Calu3 (cell line): ENCODE measurements at regions not wholly inside any gene's neighbourhood (a gene's known extent, or its start where the extent isn't known, plus 50 kb on each side); places are given as distances from the start of the nearest gene placed in this dataset.

Experiments used
- BruUV-seq: library from RNA; stranded (reverse); fragments of 400-500 nt; replicated peaks from 2 replicates; lab custom pipeline; 2021; lab: Mats Ljungman, UMichigan
- CTCF ChIA-PET: fragments of 300-600 bp; sonication (Branson Sonifier 250); formaldehyde crosslinking; loops from one replicate; lab custom pipeline; 2022; ENCODE audit warnings: antibody characterized with exemption; lab: Charles Lee
- DNase-seq: peaks from one replicate; pipeline ENCODE4 v3.0.0; 2022
- H3K27ac Mint-ChIP-seq: one replicate; pipeline ENCODE4 v1.8.0; 2022; ENCODE audit warnings: mixed read lengths; ENCODE audit not compliant: unreplicated experiment
- H3K27me3 Mint-ChIP-seq: one replicate; pipeline ENCODE4 v1.8.0; 2022; ENCODE audit warnings: mixed read lengths; ENCODE audit not compliant: unreplicated experiment
- H3K36me3 Mint-ChIP-seq: one replicate; pipeline ENCODE4 v1.8.0; 2022; ENCODE audit warnings: mild to moderate bottlenecking, moderate library complexity, mixed read lengths; ENCODE audit not compliant: insufficient read depth, unreplicated experiment
- H3K4me1 Mint-ChIP-seq: one replicate; pipeline ENCODE4 v1.8.0; 2022; ENCODE audit warnings: mild to moderate bottlenecking, low read depth, mixed read lengths; ENCODE audit not compliant: unreplicated experiment
- H3K4me3 Mint-ChIP-seq: one replicate; pipeline ENCODE4 v1.8.0; 2022; ENCODE audit warnings: mild to moderate bottlenecking, low read depth, moderate library complexity, mixed read lengths; ENCODE audit not compliant: unreplicated experiment
- H3K9me3 Mint-ChIP-seq: one replicate; pipeline ENCODE4 v1.8.0; 2022; ENCODE audit warnings: low read depth, mixed read lengths; ENCODE audit not compliant: unreplicated experiment
- intact Hi-C: fragments of 100-400 bp; cut with micrococcal nuclease; formaldehyde crosslinking; loops from one replicate; pipeline ENCODE4 v1.10.0; 2022; ENCODE audit not compliant: unreplicated experiment
- TF ChIP-seq, protein P1 (sequence below): fragments of 200-600 bp; IDR thresholded peaks from one replicate; pipeline ENCODE4 v1.8.0; 2022; ENCODE audit warnings: antibody characterized with exemption; ENCODE audit not compliant: unreplicated experiment

DNA sequence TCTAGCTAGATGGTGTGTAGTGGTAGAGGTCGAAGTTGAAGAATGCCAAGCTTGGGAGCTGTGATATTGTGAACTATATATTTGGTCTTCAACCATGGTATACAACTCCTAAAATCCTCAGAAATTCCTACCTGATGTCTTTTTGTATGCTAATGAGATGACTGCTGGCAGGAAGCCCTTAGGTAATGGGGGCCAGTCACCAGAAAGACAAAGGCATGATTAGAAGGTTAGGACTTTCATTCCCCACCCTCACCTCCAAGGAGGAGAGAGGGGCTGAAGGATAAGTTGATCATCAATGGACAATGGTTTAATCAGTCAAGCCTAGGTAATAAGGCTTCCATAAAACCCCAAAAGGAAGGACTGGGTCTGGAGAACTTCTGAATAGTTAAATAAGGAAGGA, 285.7 kb upstream of the POU5F2 start:
- intact Hi-C loops: no loop called here
- CTCF ChIA-PET: interaction anchor here (1.6 kb wide), 1 partner anchor 14 kb away, joined by 3 read pairs; no protein-coding TSS in a partner anchor

GRCh38 chr5:94025788-94026473, 284.5 kb upstream of the POU5F2 start:
- H3K4me3 Mint-ChIP-seq: no peak overlapping the region
- no peak overlapping the region for H3K27ac Mint-ChIP-seq
- no peak for DNase-seq
- CTCF ChIA-PET: no interaction called here
- BruUV-seq: no TSS peak
- H3K4me1 Mint-ChIP-seq: peaks cover 9% of the 10 kb centered on the region
- H3K36me3 Mint-ChIP-seq: peaks cover 7% of the 10 kb centered on the region
- TF ChIP-seq, protein P1, sequence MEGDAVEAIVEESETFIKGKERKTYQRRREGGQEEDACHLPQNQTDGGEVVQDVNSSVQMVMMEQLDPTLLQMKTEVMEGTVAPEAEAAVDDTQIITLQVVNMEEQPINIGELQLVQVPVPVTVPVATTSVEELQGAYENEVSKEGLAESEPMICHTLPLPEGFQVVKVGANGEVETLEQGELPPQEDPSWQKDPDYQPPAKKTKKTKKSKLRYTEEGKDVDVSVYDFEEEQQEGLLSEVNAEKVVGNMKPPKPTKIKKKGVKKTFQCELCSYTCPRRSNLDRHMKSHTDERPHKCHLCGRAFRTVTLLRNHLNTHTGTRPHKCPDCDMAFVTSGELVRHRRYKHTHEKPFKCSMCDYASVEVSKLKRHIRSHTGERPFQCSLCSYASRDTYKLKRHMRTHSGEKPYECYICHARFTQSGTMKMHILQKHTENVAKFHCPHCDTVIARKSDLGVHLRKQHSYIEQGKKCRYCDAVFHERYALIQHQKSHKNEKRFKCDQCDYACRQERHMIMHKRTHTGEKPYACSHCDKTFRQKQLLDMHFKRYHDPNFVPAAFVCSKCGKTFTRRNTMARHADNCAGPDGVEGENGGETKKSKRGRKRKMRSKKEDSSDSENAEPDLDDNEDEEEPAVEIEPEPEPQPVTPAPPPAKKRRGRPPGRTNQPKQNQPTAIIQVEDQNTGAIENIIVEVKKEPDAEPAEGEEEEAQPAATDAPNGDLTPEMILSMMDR: no peak
- H3K9me3 Mint-ChIP-seq: no peaks in the 10 kb centered on the region
- no peaks in the 10 kb centered on the region for H3K27me3 Mint-ChIP-seq
- intact Hi-C loops: no loop called here

More for the DNA sequence above, 285.7 kb upstream of the POU5F2 start:
- Mint-ChIP-seq H3K9me3 (no peaks in the 10 kb centered on the region), H3K27ac (no peak overlapping the region), H3K27me3 (no peaks in the 10 kb centered on the region), H3K36me3 (no peaks in the 10 kb centered on the region), H3K4me1 (no peaks in the 10 kb centered on the region), H3K4me3 (no peak overlapping the region)
- DNase-seq: no peak
- TF ChIP-seq, protein P1: no peak
- BruUV-seq: no TSS peak

GRCh38 chr5:94024620-94025019, 283.2 kb upstream of the POU5F2 start:
- H3K36me3 Mint-ChIP-seq: peaks cover 7% of the 10 kb centered on the region
- DNase-seq: no peak
- CTCF ChIA-PET: no interaction called here
- peaks cover 17% of the 10 kb centered on the region for H3K4me1 Mint-ChIP-seq
- no peaks in the 10 kb centered on the region for H3K27me3 Mint-ChIP-seq
- H3K27ac Mint-ChIP-seq: no peak overlapping the region
- intact Hi-C loops: no loop called here
- no TSS peak for BruUV-seq
- TF ChIP-seq, protein P1: no peak
- no peak overlapping the region for H3K4me3 Mint-ChIP-seq
- H3K9me3 Mint-ChIP-seq: no peaks in the 10 kb centered on the region

GRCh38 chr5:94024101-94024500, 282.7 kb upstream of the POU5F2 start:
- no peak overlapping the region for H3K4me3 Mint-ChIP-seq
- CTCF ChIA-PET: no interaction called here
- H3K36me3 Mint-ChIP-seq: peaks cover 7% of the 10 kb centered on the region
- H3K27ac Mint-ChIP-seq: no peak overlapping the region
- H3K27me3 Mint-ChIP-seq: no peaks in the 10 kb centered on the region
- peaks cover 17% of the 10 kb centered on the region for H3K4me1 Mint-ChIP-seq
- DNase-seq: no peak
- intact Hi-C loops: no loop called here
- no peaks in the 10 kb centered on the region for H3K9me3 Mint-ChIP-seq
- TF ChIP-seq, protein P1: no peak
- BruUV-seq: no TSS peak
